Natural killer cell (primary cell): ENCODE measurements at regions not wholly inside any gene's neighbourhood (a gene's known extent, or its start where the extent isn't known, plus 50 kb on each side); places are given as distances from the start of the nearest gene placed in this dataset.

Experiments
- ATAC-seq, 3 donors: fragments of 150-1000 bp in 2 of 3; fragments of 200-7000 bp in 1 of 3; cut with Tn5 transposase; 1 replicate in 1 of 3; 2 replicates in 2 of 3; pipeline ENCODE4 v1.10.0; 2021; ENCODE audit warnings: mild to moderate bottlenecking in 2 of 3, moderate library complexity in 2 of 3
- DNase-seq, 2 donors: peaks; one replicate each; pipeline versions ENCODE4 v3.0.0 to v3.0.0-alpha.2; 2013 to 2021; ENCODE audit warnings: mixed read lengths in 1 of 2
- H3K27ac ChIP-seq: one replicate; pipeline ENCODE4 v1.5.1; 2013; ENCODE audit warnings: mild to moderate bottlenecking, low read length
- H3K27me3 ChIP-seq: one replicate; pipeline ENCODE4 v1.6.1; 2013; ENCODE audit warnings: low read length; ENCODE audit not compliant: control insufficient read depth, insufficient read depth
- H3K36me3 ChIP-seq: one replicate; pipeline ENCODE4 v1.6.1; 2013; ENCODE audit warnings: low read length; ENCODE audit not compliant: control insufficient read depth, insufficient read depth
- H3K4me1 ChIP-seq: one replicate; pipeline ENCODE4 v1.6.1; 2013; ENCODE audit warnings: low read length; ENCODE audit not compliant: control insufficient read depth, insufficient read depth
- H3K4me3 ChIP-seq: one replicate; pipeline ENCODE4 v1.5.1; 2013; ENCODE audit warnings: low read length
- H3K9me3 ChIP-seq: one replicate; pipeline ENCODE4 v1.6.1; 2013; ENCODE audit warnings: low read length; ENCODE audit not compliant: control insufficient read depth, insufficient read depth
- H3K27ac Mint-ChIP-seq, 2 donors: one replicate each; pipeline ENCODE4 v1.8.0; 2022; ENCODE audit warnings: mild to moderate bottlenecking in 2 of 2, mixed read lengths in 2 of 2, moderate library complexity in 1 of 2
- H3K27me3 Mint-ChIP-seq, 2 donors: one replicate each; pipeline ENCODE4 v1.8.0; 2022; ENCODE audit warnings: low read depth in 2 of 2, mixed read lengths in 2 of 2
- H3K36me3 Mint-ChIP-seq: one replicate; pipeline ENCODE4 v1.8.0; 2022; ENCODE audit warnings: mixed read lengths
- H3K4me1 Mint-ChIP-seq, 2 donors: one replicate each; pipeline ENCODE4 v1.8.0; 2022; ENCODE audit warnings: mixed read lengths in 2 of 2
- H3K4me3 Mint-ChIP-seq: one replicate; pipeline ENCODE4 v1.8.0; 2022; ENCODE audit warnings: mild to moderate bottlenecking, moderate library complexity, mixed read lengths
- H3K9me3 Mint-ChIP-seq, 2 donors: one replicate each; pipeline ENCODE4 v1.8.0; 2022; ENCODE audit warnings: mixed read lengths in 2 of 2
- CTCF ChIP-seq: fragments of 200-600 bp; IDR thresholded peaks from one replicate; pipeline ENCODE4 v1.8.0; 2022; ENCODE audit warnings: antibody characterized with exemption
- WGBS: methylation state at CpG from one replicate; pipeline ENCODE4 v1.1.7; 2013; ENCODE audit warnings: missing lambda C conversion rate; ENCODE audit not compliant: insufficient coverage; 5-methylcytosine and 5-hydroxymethylcytosine counted together
- intact Hi-C: fragments of 100-400 bp; cut with micrococcal nuclease; formaldehyde crosslinking; loops from one replicate; pipeline ENCODE4 v1.14.2; 2022

DNA sequence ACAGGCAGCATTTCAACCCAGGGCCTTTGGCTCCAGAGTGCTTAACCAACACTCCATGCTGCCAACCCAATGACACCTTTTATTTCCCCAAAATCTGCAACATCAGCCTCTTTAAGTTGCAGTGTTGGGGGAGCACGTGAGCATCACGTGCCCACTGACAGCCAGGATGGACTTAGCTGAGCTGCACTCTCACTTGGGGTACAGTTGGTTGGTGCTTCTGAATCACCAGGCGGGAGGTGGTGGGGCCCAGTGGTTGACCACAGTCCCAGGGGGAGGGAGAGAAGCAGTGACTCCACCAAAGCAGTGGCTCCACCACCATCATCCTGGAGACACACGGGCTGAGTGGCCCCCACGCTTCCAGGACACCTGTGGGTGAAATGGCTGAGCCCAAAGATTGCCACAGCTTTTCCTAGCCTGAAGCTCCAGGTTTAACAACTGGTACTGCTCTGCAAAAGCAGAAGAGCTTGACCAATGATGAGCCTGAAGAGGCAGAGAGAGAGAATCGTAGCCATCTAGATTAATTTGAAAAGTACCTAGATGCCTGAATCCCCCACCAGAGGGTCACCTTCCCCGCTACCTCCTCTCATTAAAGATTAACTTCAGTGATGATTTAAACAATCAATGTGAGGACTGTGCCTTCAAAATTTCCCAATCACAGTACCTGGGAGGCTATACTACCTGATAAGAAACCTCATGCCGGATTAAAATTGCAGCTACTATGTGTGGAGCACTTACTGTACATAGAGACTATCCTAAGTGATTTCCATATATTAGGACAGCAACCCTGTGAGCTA lies 193.8 kb downstream of the FOXO1 start:
- 61% methylated on average over 8 of the region's 8 CpGs for WGBS
- H3K4me3 ChIP-seq, result no peak overlapping the region
- no peaks in the 10 kb centered on the region for H3K36me3 ChIP-seq
- H3K27ac Mint-ChIP-seq, result no peak overlapping the region
- H3K9me3 Mint-ChIP-seq, result peaks cover 0 to 6% of the 10 kb centered on the region in 2 donors
- H3K4me1 Mint-ChIP-seq, result peaks cover 0 to 5% of the 10 kb centered on the region in 2 donors
- peaks cover 0 to 7% of the 10 kb centered on the region in 2 donors for H3K27me3 Mint-ChIP-seq
- H3K4me1 ChIP-seq, result peaks cover 4% of the 10 kb centered on the region
- H3K9me3 ChIP-seq, result no peaks in the 10 kb centered on the region
- H3K4me3 Mint-ChIP-seq, result no peak overlapping the region
- no peaks in the 10 kb centered on the region for H3K27me3 ChIP-seq
- no peaks in the 10 kb centered on the region for H3K36me3 Mint-ChIP-seq
- ATAC-seq (peak in 1 of 3 donors; percentile 35), DNase-seq (no peak)
- TF ChIP-seq CTCF, result no peak
- intact Hi-C loops, result no loop called here
- no peak overlapping the region for H3K27ac ChIP-seq

- Histone ChIP-seq H3K27ac (no peak overlapping the region), H3K9me3 (no peaks in the 10 kb centered on the region), H3K27me3 (no peaks in the 10 kb centered on the region), H3K36me3 (no peaks in the 10 kb centered on the region), H3K4me3 (no peak overlapping the region), H3K4me1 (peaks cover 4% of the 10 kb centered on the region)
- ATAC-seq (no peak), DNase-seq (no peak)
- Mint-ChIP-seq H3K9me3 (no peaks in the 10 kb centered on the region), H3K36me3 (no peaks in the 10 kb centered on the region), H3K4me1 (peaks cover 0 to 5% of the 10 kb centered on the region in 2 donors), H3K4me3 (no peak overlapping the region), H3K27ac (no peak overlapping the region), H3K27me3 (peaks cover 0 to 11% of the 10 kb centered on the region in 2 donors)
- 83% methylated on average over 3 of the region's 3 CpGs for WGBS
- intact Hi-C loops, result no loop called here
- no peak for TF ChIP-seq CTCF
These were observed 190.8 kb downstream of the FOXO1 start for GRCh38 chr13:40475617-40476016.

- no peak for ATAC-seq
- TF ChIP-seq CTCF, result no peak
- H3K9me3 Mint-ChIP-seq, result no peaks in the 10 kb centered on the region
- Histone ChIP-seq H3K27me3 (no peaks in the 10 kb centered on the region), H3K27ac (no peak overlapping the region), H3K4me3 (no peak overlapping the region), H3K36me3 (no peaks in the 10 kb centered on the region), H3K9me3 (no peaks in the 10 kb centered on the region), H3K4me1 (peaks cover 10% of the 10 kb centered on the region)
- H3K4me3 Mint-ChIP-seq, result no peak overlapping the region
- no peak for DNase-seq
- H3K4me1 Mint-ChIP-seq, result peaks cover 0 to 10% of the 10 kb centered on the region in 2 donors
- intact Hi-C loops, result no loop called here
- H3K27me3 Mint-ChIP-seq, result peaks cover 0 to 10% of the 10 kb centered on the region in 2 donors
- no peaks in the 10 kb centered on the region for H3K36me3 Mint-ChIP-seq
- H3K27ac Mint-ChIP-seq, result no peak overlapping the region
- 75% methylated on average over 4 of the region's 4 CpGs for WGBS
These were observed 190.1 kb downstream of the FOXO1 start for GRCh38 chr13:40476175-40476958.
